ENCODE measurements at regions not wholly inside any gene's neighbourhood (a gene's known extent, or its start where the extent isn't known, plus 50 kb on each side); places are given as distances from the start of the nearest gene placed in this dataset.

DNA sequence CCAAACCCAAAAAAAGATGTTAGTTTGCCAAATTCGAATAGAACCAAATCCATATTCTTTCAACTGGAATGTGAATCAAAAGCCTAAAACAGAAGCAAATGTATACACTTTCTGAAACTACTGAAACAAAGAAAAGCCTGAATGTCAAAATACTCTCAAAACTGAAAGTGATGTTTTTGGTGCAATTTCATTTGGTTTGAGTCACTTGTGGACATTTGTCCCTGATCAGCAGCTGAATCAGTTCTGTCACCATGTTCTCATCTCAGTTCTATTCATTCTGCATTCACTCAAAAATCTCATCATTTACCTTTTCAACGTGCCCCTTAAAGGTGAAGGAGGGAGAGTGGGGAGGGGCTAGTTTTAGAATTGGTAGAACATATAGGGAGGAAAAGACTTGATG is 266.8 kb downstream of the ABHD5 start:
- TF ChIP-seq EZH2 (IDR thresholded peaks at IDR 0.05; ENCODE audit: insufficient read depth, poor library complexity, severe bottlenecking) (no peak), EZH2phosphoT487 (IDR thresholded peaks at IDR 0.05; ENCODE audit: insufficient read depth, low read depth) (no peak)
- no peak overlapping the region for H2AFZ ChIP-seq
- WGBS, 2 experiments (ENCODE audit: low coverage in 1 of 2, low lambda C conversion rate in 2 of 2, missing lambda C conversion rate in 2 of 2): 39 to 45% methylated on average over 2 of the region's 2 CpGs

GRCh38 chr3:43958005-43958770 is 267.4 kb downstream of the ABHD5 start:
- Histone ChIP-seq H4K20me1 (ENCODE audit: insufficient read depth) (no peaks in the 10 kb centered on the region), H3K9me2 (ENCODE audit: insufficient read depth) (no peaks in the 10 kb centered on the region), H3K79me2 (ENCODE audit: insufficient read depth) (no peaks in the 10 kb centered on the region), H2AFZ (no peak overlapping the region), H3K27me3 (replicated peaks; ENCODE audit: insufficient read depth) (peaks cover 40% of the 10 kb centered on the region), H3K36me3 (ENCODE audit: low read depth) (no peaks in the 10 kb centered on the region), H3K4me3 (no peak overlapping the region), H3F3A (ENCODE audit: insufficient read depth) (no peaks in the 10 kb centered on the region), H3K4me1 (ENCODE audit: insufficient read depth) (no peaks in the 10 kb centered on the region), H3K9ac (no peak overlapping the region), H3K27ac (no peak overlapping the region), H3K4me2 (ENCODE audit: unreplicated experiment) (no peak overlapping the region), H3K9me3 (ENCODE audit: low read depth) (no peaks in the 10 kb centered on the region)
- TF ChIP-seq EZH2 (IDR thresholded peaks at IDR 0.05; ENCODE audit: insufficient read depth, poor library complexity, severe bottlenecking) (no peak), EZH2phosphoT487 (IDR thresholded peaks at IDR 0.05; ENCODE audit: insufficient read depth, low read depth) (no peak)
- whole genome bisulfite sequencing, 2 experiments (ENCODE audit: low coverage in 1 of 2, low lambda C conversion rate in 2 of 2, missing lambda C conversion rate in 2 of 2): 54 to 59% methylated on average over 16 of the region's 16 CpGs
- no peak for DNase-seq
- in situ Hi-C loops (cut with MboI): no loop called here

More for the DNA sequence above, 266.8 kb downstream of the ABHD5 start:
- no peaks in the 10 kb centered on the region for H4K20me1 ChIP-seq (ENCODE audit: insufficient read depth)
- no peaks in the 10 kb centered on the region for H3K9me2 ChIP-seq (ENCODE audit: insufficient read depth)
- H3K4me3 ChIP-seq: no peak overlapping the region
- H3K27me3 ChIP-seq (replicated peaks; ENCODE audit: insufficient read depth): peaks cover 40% of the 10 kb centered on the region
- no peaks in the 10 kb centered on the region for H3K9me3 ChIP-seq (ENCODE audit: low read depth)
- no peak overlapping the region for H3K9ac ChIP-seq
- no peaks in the 10 kb centered on the region for H3K79me2 ChIP-seq (ENCODE audit: insufficient read depth)
- H3K4me1 ChIP-seq (ENCODE audit: insufficient read depth): no peaks in the 10 kb centered on the region
- no peaks in the 10 kb centered on the region for H3K36me3 ChIP-seq (ENCODE audit: low read depth)
- H3K4me2 ChIP-seq (ENCODE audit: unreplicated experiment): no peak overlapping the region
- H3K27ac ChIP-seq: no peak overlapping the region
- in situ Hi-C loops (cut with MboI): no loop called here
- no peak for DNase-seq
- no peaks in the 10 kb centered on the region for H3F3A ChIP-seq (ENCODE audit: insufficient read depth)

DNA sequence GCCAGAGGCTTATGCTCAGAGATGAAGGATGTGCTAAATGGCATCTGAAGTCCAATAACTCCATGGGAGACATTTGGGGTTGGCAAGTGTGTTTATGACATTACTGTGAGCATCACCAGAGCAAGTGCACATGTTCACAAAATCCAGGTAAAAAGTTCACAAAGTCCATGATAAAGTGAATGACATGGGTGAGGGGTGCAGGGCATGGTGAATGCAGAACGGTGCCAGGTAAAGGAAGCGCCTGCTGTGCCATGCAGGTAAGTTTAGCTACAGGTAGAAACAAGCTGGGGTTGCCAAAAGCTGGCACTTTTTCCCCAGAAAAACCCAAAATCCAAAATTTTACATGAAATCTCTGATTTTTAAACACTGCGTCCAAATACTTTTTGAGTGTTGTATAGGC is 268.2 kb downstream of the ABHD5 start:
- Histone ChIP-seq H3K79me2 (ENCODE audit: insufficient read depth) (no peaks in the 10 kb centered on the region), H3K9me2 (ENCODE audit: insufficient read depth) (no peaks in the 10 kb centered on the region), H3K9ac (no peak overlapping the region), H4K20me1 (ENCODE audit: insufficient read depth) (no peaks in the 10 kb centered on the region), H3K4me1 (ENCODE audit: insufficient read depth) (no peaks in the 10 kb centered on the region), H3K27me3 (replicated peaks; ENCODE audit: insufficient read depth) (peaks cover 36% of the 10 kb centered on the region), H3K9me3 (ENCODE audit: low read depth) (no peaks in the 10 kb centered on the region), H3K4me2 (ENCODE audit: unreplicated experiment) (no peak overlapping the region), H3K27ac (no peak overlapping the region), H3K4me3 (no peak overlapping the region), H3F3A (ENCODE audit: insufficient read depth) (no peaks in the 10 kb centered on the region), H3K36me3 (ENCODE audit: low read depth) (no peaks in the 10 kb centered on the region), H2AFZ (no peak overlapping the region)
- 84 to 85% methylated on average over 3 of the region's 3 CpGs for WGBS, 2 experiments (ENCODE audit: low coverage in 1 of 2, low lambda C conversion rate in 2 of 2, missing lambda C conversion rate in 2 of 2)
- no peak for DNase-seq
- in situ Hi-C loops (cut with MboI): no loop called here
- TF ChIP-seq EZH2phosphoT487 (IDR thresholded peaks at IDR 0.05; ENCODE audit: insufficient read depth, low read depth): no peak
- TF ChIP-seq EZH2 (IDR thresholded peaks at IDR 0.05; ENCODE audit: insufficient read depth, poor library complexity, severe bottlenecking): no peak

DNA sequence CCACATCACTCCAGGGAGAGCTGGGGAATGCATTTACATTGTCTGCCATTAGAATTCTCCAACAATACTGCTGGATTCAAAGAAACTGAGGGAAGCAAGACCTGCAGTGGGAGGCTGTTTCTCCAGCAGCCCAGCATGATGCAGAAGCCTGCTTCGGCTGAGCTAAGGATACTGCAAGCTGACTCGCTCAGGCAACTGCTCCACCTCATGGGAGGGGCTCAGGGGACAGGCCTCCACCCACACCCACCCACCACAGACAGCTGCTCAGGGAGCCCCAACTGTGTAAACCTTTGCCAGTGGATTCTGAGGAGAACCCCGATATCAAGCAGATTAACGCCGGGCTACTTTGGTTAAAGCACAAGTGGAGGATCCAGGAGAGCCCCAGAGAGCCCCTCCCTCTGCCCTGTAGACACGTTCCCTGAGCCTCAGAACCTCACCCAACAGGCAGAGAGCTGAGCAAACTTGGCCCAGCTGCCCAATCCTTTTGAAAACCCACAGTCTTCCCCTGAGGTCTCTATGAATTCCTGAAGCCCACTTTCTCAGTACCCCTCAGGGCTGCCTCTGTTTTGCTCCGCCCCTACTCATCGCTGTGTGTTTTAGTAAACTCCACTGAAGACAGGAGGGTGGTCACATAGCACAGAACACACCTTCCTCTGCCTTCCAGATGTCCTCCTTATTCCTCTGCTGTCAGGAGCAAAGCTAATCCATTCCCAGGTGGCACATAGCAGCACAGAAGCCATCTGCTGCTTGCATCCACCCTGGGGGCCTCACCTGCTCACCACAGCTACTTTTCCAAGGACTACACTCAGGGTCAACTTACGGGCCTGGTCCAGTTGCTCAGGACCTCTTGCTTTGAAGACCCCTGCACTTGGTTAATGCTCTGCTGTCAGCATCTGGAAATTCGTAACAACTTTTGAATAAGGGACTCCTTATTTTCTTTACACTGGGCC is 269.0 kb downstream of the ABHD5 start:
- H3K27ac ChIP-seq: no peak overlapping the region
- no peaks in the 10 kb centered on the region for H3K4me1 ChIP-seq (ENCODE audit: insufficient read depth)
- no peaks in the 10 kb centered on the region for H3K9me2 ChIP-seq (ENCODE audit: insufficient read depth)
- no peak overlapping the region for H2AFZ ChIP-seq
- in situ Hi-C loops (cut with MboI): no loop called here
- no peak for DNase-seq
- no peaks in the 10 kb centered on the region for H3F3A ChIP-seq (ENCODE audit: insufficient read depth)
- H3K4me2 ChIP-seq (ENCODE audit: unreplicated experiment): no peak overlapping the region
- peaks cover 30% of the 10 kb centered on the region for H3K27me3 ChIP-seq (replicated peaks; ENCODE audit: insufficient read depth)
- no peaks in the 10 kb centered on the region for H3K9me3 ChIP-seq (ENCODE audit: low read depth)
- TF ChIP-seq EZH2 (IDR thresholded peaks at IDR 0.05; ENCODE audit: insufficient read depth, poor library complexity, severe bottlenecking) (no peak), EZH2phosphoT487 (IDR thresholded peaks at IDR 0.05; ENCODE audit: insufficient read depth, low read depth) (no peak)
- no peaks in the 10 kb centered on the region for H4K20me1 ChIP-seq (ENCODE audit: insufficient read depth)
- H3K4me3 ChIP-seq: no peak overlapping the region
- H3K79me2 ChIP-seq (ENCODE audit: insufficient read depth): no peaks in the 10 kb centered on the region
- 49 to 50% methylated on average over 10 of the region's 10 CpGs for WGBS, 2 experiments (ENCODE audit: low coverage in 1 of 2, low lambda C conversion rate in 2 of 2, missing lambda C conversion rate in 2 of 2)
- no peaks in the 10 kb centered on the region for H3K36me3 ChIP-seq (ENCODE audit: low read depth)
- no peak overlapping the region for H3K9ac ChIP-seq

Data from GM23248 (cell line).